ENCODE measurements at regions not wholly inside any gene's neighbourhood (a gene's known extent, or its start where the extent isn't known, plus 50 kb on each side); places are given as distances from the start of the nearest gene placed in this dataset.
"Not testable (repeated sequence)": the region's sequence is repeated elsewhere in the genome, so short reads cannot be mapped to it uniquely, and the experiment has no call there.

GRCh38 chr4:86481440-86481839 lies 112.7 kb upstream of the PTPN13 start:
- peak; percentile 70 for ATAC-seq

GRCh38 chr4:86482306-86483172 lies 111.6 kb upstream of the PTPN13 start:
- ATAC-seq, result no peak

- no peak for ATAC-seq
Observed at GRCh38 chr4:86483173-86483490, 111.0 kb upstream of the PTPN13 start.

- no peak for ATAC-seq
Observed at GRCh38 chr4:86483773-86484172, 110.3 kb upstream of the PTPN13 start.

GRCh38 chr4:86484241-86484640 lies 109.9 kb upstream of the PTPN13 start:
- ATAC-seq, result no peak

- ATAC-seq, result no peak
Observed at GRCh38 chr4:86487738-86488348, 106.3 kb upstream of the PTPN13 start.

- ATAC-seq, result no peak
Observed at GRCh38 chr4:86493460-86493859, 100.7 kb upstream of the PTPN13 start.

GRCh38 chr4:86496094-86497080 lies 97.7 kb upstream of the PTPN13 start:
- peak; percentile 38 for ATAC-seq

GRCh38 chr4:86497131-86497530 lies 97.0 kb upstream of the PTPN13 start:
- ATAC-seq, result peak; percentile 64

- peak; percentile 64 for ATAC-seq
Observed at GRCh38 chr4:86497980-86498862, 95.9 kb upstream of the PTPN13 start.

- ATAC-seq, result no peak
Observed at GRCh38 chr4:86498863-86499166, 95.3 kb upstream of the PTPN13 start.

- ATAC-seq, result peak; percentile 51
Observed at GRCh38 chr4:86500527-86500926, 93.6 kb upstream of the PTPN13 start.

GRCh38 chr4:86502081-86502480 lies 92.0 kb upstream of the PTPN13 start:
- ATAC-seq, result no peak

GRCh38 chr4:86506591-86506990 lies 87.5 kb upstream of the PTPN13 start:
- ATAC-seq, result no peak

- no peak for ATAC-seq
Observed at GRCh38 chr4:86508436-86508835, 85.7 kb upstream of the PTPN13 start.

- ATAC-seq, result no peak
Observed at GRCh38 chr4:86511590-86511989, 82.5 kb upstream of the PTPN13 start.

- ATAC-seq, result no peak
Observed at GRCh38 chr4:86512631-86513030, 81.5 kb upstream of the PTPN13 start.

GRCh38 chr4:86515963-86516362 lies 78.2 kb upstream of the PTPN13 start:
- not testable (repeated sequence) for ATAC-seq

- no peak for ATAC-seq
Observed at GRCh38 chr4:86521373-86521969, 72.6 kb upstream of the PTPN13 start.

GRCh38 chr4:86522349-86522748 lies 71.8 kb upstream of the PTPN13 start:
- peak; percentile 35 for ATAC-seq

- ATAC-seq, result no peak
Observed at GRCh38 chr4:86523333-86523732, 70.8 kb upstream of the PTPN13 start.

- ATAC-seq, result not testable (repeated sequence)
Observed at GRCh38 chr4:86527713-86528112, 66.4 kb upstream of the PTPN13 start.

Data from esophagus mucosa (tissue), 1 donor.